GM19239 (cell line): ENCODE measurements at regions not wholly inside any gene's neighbourhood (a gene's known extent, or its start where the extent isn't known, plus 50 kb on each side); places are given as distances from the start of the nearest gene placed in this dataset.
A peak's percentile ranks its signal among the peaks of the same experiment; 100 is the strongest.

Experiments used
- DNase-seq: peaks from one replicate; pipeline ENCODE4 v3.0.0; 2011; ENCODE audit warnings: low spot score; ENCODE audit not compliant: insufficient read length
- FAIRE-seq: peaks from 2 replicates; lab custom pipeline; 2011; peaks lifted over from hg19 to GRCh38; lab: Jason Lieb, UNC

DNA sequence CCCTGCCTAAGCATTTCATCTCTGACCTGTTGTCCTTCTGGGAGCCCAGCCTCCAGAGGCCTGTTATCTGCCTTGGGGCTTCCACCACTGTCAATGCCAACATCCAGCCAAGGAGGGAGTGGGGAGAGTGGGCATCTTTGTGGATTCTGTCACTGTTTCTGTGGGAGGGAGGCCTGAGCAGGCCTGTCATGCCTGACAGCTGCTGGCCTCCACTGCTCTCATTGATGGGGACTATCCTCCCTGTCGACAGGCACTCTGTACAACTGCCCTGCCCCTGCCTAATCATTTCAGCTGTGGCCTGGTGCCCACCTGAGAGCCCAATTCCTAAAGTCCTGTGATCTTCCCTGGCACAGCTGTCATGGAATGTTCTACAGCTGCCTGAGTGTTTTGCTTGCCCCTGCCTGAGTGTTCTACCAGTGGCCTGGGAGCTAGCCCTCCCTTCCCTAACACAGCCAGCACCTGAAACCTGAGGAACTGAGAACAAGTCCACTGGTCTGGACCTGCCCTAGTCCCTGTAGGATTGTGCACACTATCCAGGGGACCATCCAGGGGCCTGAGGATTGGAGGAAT lies 145.3 kb downstream of the FAM83B start:
- DNase-seq = no peak

GRCh38 chr6:54992789-54993188 lies 146.2 kb downstream of the FAM83B start:
- no peak for DNase-seq
- FAIRE-seq = peak; percentile 49

More for the DNA sequence above, 145.3 kb downstream of the FAM83B start:
- no peak for FAIRE-seq

GRCh38 chr6:54993294-54993693 lies 146.7 kb downstream of the FAM83B start:
- DNase-seq (no peak), FAIRE-seq (no peak)

DNA sequence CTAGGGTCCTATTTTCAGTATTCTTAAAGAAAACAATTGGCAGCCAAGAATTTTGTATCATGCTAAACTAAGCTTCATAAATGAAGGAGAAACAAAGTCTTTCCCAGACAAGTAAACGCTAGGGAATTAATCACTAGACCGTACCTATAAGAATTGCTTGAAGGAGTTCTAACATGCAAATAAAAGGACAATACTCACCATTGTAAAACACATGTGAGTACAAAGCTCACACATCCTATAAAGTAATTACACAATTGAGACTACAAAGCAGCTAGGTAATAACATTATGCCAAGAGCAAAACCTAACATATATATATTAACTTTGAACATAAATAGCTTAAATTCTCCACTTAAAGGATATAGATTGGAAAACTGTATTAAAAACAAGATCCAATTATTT lies 147.4 kb downstream of the FAM83B start:
- DNase-seq (no peak), FAIRE-seq (no peak)

- no peak for FAIRE-seq
- DNase-seq = no peak
These were observed 152.0 kb downstream of the FAM83B start for GRCh38 chr6:54998576-54998975.

- DNase-seq (no peak), FAIRE-seq (no peak)
These were observed 157.3 kb downstream of the FAM83B start for GRCh38 chr6:55003719-55004430.

DNA sequence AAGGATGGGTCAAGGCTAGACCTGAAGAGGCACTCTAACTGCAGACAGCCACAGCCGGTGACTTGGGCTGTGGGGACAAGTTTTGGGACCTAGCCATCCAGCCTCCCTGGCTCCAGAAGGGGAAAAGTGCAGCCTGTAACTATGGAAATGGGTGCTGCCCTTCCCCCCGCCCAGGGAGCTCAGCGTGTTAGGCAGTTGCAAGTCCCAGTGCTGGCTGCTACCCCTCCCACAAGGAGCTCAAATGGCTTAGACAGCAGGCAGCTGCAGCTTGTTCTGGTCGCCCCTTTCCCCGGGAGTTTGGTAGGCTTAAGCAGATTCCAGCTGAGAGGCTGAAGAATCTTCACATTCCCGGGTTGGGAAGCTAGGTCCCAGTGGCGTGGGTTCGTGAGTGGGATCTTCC lies 162.6 kb downstream of the FAM83B start:
- DNase-seq (no peak), FAIRE-seq (no peak)

DNA sequence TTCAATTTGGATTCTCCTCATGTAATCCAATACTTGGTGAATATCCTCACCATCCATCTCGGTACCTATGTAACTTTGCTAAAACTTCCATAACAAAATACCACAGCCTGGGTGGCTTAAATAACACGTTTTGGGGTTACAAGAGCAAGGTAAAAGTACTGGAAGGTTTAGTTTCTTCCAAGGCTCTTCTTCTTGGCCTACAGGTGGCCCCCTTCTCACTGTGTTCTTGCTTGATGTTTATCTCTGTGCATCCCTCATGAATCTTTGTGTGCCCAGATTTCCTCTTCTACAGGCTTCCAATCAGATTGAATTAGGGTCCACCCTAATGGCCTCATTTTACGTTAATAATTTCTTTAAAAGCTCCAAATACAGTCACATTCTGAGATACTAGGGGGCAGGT lies 163.3 kb upstream of the HCRTR2 start:
- FAIRE-seq = no peak
- DNase-seq = no peak

DNA sequence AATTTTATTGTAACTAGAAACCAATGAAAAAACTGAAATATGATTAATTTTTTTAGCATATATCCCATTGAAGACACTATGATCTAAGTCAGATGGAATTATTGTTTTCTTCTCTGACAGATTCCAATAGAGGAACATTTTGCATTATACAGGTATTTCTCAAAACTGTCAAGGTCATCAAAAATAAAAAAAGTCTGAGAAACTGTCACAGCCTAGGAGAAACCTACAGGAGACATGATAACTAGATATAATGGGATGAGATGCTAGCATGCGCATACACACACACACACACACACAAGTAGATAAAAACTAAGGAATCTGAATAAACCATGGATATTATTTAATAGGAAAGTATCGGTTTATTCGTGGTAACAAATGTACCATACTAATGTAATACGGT lies 161.9 kb upstream of the HCRTR2 start:
- no peak for FAIRE-seq
- no peak for DNase-seq

- DNase-seq (no peak), FAIRE-seq (no peak)
These were observed 159.8 kb upstream of the HCRTR2 start for GRCh38 chr6:55014321-55015088.

- DNase-seq = no peak
- no peak for FAIRE-seq
These were observed 158.1 kb upstream of the HCRTR2 start for GRCh38 chr6:55016261-55016660.

- FAIRE-seq (no peak), DNase-seq (no peak)
These were observed 156.6 kb upstream of the HCRTR2 start for GRCh38 chr6:55017555-55018300.

DNA sequence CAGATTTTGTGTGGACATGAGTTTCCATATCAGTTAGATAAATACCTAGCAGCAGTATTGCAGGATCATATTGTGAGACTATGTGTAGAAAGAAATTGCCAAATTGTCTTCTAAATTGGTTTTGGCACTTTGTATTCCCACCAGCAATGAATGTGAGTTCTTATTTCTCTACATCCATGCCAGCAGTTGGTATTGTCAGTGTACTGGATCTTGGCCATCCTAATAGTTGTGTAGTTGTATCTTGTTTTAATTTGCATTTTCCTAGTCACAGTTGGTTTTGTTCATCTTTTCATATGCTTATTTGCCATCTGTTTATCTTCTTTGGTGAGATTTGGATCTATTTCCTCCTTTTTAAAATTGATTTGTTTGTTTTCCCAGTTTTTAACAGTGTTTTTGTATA lies 154.7 kb upstream of the HCRTR2 start:
- FAIRE-seq = no peak
- no peak for DNase-seq

DNA sequence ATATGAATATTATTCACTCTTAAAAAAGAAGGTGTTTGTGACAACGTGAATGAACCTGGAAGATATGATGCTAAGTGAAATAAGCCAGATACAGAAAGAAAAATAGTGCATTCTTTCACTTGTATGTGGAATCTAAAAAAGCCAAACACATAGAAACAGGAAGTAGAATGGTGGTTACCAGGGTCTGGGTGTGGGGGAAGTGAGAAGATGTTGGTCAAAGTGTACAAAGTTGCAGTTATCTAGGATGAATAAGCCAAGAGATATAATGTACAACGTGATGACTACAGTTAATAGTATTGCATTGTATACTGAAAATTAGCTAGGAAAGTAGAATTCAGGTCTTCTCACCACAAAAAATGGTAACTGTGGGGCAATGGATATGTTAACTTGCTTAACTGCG lies 151.1 kb upstream of the HCRTR2 start:
- FAIRE-seq (no peak), DNase-seq (no peak)

DNA sequence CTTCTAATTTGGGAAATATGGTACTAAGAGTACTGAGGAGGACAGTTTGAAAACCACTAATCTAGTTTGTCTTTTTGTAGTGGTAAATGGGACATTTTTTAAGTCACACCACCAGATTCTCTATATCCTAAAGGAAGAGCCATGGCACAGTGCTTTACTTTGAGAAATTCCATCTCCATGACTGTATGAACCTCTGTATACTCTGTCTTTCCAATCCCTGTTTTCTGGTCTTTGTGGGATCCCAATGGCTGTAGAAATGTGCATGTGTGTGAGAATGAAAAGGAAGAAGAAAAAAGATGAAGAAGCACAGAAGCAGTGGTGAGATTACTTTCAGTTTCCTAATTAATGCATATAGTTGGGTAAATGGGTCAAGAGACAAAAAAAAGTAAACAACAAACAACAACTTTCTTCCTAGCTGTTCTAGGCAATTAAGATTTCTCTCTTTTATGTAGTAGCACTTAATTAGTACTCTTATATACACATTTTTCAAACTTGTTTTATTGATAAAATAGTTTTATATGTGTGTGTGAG lies 141.2 kb upstream of the HCRTR2 start:
- DNase-seq (no peak), FAIRE-seq (no peak)

DNA sequence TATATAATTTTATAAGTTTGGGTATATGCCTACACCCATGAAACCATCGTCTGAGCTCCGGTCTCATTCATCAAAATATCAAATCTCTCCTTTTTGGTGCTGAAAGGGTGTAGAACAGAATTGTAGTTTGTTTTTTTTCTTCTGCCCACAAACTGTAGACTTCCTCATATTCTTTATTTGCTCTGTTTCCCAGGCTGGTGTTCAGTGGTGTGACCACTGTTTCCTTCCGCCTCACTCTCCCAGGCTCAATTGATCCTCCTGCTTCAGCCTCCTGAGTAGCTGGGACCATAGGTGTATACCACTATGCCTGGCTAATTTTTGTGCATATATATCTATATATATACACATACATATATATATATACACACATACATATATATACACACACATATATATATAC lies 139.6 kb upstream of the HCRTR2 start:
- FAIRE-seq = no peak
- DNase-seq = no peak

- DNase-seq (no peak), FAIRE-seq (no peak)
These were observed 134.0 kb upstream of the HCRTR2 start for GRCh38 chr6:55040102-55040848.

DNA sequence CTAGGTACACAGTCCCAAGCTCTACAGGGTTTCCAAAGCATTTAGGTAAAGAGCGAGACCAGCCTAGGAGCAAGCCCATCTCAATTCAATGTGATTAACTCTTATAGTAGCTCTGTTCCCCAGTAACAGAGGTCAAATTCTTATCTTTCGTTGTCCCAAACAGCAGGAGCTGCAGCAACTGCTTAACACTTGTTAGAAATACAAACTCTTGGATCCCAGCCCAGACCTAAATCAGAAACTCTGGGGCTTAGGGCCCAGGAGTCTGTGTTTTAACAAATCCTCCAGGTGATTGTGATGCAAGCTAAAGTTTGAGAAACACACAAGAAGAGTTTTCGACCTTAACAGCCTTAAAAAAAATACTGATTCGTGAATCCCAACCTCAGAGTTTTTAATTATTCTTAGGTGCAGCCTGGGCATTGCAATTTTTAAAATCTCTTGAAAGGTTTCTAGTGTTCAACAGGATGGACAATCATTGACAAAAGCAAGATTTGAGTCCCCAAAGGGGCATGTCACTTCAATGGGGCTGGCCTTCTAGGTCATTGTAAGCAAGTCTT lies 127.4 kb upstream of the HCRTR2 start:
- DNase-seq = no peak
- no peak for FAIRE-seq

DNA sequence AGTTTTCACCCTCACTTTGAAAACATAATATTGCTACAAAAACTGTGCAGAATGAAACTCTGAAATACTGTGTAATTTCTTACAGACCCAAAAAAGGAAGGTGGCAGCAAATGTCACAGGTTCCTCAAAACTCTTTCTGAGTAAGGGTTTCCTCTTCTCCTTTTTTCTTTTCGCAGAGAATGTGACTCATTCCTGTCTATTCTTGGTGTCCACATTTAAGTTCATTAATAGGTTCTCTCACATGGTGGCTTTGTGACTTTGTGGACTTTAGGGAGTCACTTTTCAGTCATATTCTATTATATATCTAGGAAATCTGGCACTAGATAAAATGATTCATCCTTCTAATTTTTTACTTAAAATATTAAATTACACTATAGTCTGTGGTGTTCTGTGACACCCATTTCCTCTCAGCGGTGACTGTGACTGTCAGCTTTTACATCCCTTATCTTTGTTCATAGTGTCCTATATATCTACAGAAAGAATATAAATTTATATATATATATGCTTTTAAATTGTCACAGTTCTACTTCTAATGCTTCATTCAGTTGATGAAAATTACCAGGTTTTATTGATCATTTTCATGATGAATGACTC lies 126.8 kb upstream of the HCRTR2 start:
- FAIRE-seq = no peak
- no peak for DNase-seq
